H54 (cell line): ENCODE measurements at regions not wholly inside any gene's neighbourhood (a gene's known extent, or its start where the extent isn't known, plus 50 kb on each side); places are given as distances from the start of the nearest gene placed in this dataset.

Experiments
- DNase-seq: peaks from one replicate; pipeline ENCODE4 v3.0.0; 2011; ENCODE audit warnings: low spot score, mixed read lengths; ENCODE audit not compliant: insufficient read length
- FAIRE-seq: peaks from 3 replicates; lab custom pipeline; 2011; peaks lifted over from hg19 to GRCh38; lab: Jason Lieb, UNC
- POLR2A ChIP-seq: IDR thresholded peaks from 2 replicates; pipeline ENCODE4 v1.6.1; 2011; ENCODE audit warnings: low read depth, mild to moderate bottlenecking, low read length

DNA sequence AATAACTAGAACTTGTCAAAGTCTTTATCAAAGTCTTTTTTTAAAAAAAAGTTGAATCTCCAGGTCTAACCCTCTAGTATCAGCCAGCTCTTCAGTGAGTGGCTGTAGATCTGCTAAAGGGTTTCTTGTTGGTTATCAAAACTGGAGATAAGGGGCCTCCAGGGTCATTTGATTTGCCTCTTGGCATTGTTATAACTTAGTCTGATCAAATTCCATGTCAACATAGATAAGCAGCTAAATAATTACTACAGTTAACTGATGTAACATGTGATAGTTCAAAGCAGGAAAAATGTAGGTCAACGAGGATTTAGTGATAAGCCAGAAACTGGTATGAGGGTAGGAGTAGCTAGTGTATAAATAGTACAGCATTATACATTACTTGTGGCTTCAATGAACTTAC, 465.1 kb downstream of the PDHA2 start:
- DNase-seq = no peak
- no peak for FAIRE-seq
- TF ChIP-seq POLR2A = no peak

DNA sequence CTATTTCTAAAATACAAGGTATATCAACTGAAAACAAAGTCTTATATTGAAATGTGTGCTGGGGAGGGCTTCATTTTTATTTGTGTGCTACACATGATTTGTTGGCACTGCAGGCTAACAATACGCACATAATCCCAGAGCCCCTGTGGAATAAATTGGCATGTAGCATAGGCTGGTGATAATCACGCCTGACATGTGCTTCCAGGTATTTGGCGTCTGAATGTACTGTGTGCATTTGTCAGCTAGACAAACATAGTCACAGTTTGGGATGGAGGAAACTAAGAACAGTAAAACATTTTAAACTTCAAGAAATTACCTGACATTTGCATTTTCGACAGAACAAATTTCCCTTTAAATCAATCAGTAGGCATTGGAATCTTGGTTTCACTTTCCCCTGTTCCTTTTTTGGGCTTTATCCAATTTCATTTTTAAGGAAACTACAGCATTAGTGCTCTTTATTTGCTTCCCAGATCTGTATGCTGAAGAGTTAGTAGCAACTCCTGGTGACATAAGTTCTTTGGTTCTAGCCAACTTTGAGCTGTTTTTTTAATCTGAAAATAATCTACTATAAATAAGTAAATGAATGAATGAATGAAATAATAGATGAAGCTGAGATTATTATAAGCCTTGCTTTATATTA, 472.3 kb downstream of the PDHA2 start:
- DNase-seq (no peak), FAIRE-seq (no peak)
- no peak for TF ChIP-seq POLR2A

DNA sequence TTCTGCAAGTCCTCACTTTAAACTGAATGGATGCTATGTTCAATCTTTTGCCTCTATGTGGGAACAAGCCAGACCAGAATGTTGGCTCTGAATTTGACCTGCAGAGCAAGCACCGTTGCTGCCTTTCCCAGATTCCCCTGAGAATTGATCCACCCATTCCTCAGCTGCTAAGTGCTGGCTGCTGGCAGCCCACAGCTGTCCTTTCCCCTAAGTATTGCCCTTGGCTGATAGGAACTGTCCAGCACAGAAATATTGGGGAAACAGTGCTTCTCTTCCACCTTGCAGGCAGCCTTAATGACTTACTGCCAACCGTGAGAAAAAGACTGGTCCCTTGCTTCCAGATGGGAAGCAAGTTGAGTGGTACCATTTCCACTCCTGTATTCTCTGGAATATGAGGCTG, 475.9 kb downstream of the PDHA2 start:
- DNase-seq (no peak), FAIRE-seq (no peak)
- TF ChIP-seq POLR2A = no peak

DNA sequence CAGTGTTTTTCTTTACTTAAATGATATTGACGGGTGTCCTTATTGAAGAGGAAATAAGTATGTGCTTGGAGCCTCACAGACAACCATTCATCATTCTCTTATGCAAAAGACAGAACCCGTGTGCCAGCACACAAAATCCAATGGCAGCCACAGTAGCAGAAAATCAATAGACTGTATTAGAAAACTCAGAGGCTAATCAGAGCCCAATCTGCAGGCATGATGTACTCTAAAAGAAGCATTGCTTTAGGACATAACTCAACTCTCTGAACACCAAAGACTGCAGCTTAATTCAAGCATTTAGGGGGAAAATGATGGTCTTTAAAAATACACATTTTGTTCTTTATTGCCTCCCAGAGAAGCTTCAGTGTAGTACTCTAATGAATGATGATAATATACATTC, 476.9 kb downstream of the PDHA2 start:
- DNase-seq = no peak
- no peak for TF ChIP-seq POLR2A
- FAIRE-seq = no peak

DNA sequence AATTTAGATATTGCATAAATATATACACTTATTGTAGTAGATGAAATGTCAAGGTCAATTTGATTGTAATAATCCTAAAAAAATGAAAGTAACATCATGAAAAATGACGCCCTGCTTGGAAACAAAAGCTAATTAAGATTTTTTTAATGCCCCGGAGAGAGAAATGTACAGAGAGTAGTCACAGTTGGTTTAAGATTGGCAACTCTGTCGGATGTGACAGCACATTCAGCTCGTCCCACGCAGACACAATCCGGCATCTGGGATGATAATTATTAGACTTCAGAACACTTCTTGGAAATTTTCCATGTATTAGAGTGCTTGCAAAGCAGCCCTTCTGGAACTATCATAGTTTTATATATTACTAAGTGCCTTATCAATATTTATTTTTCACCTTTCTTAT, 478.0 kb downstream of the PDHA2 start:
- FAIRE-seq (no peak), DNase-seq (no peak)
- TF ChIP-seq POLR2A = no peak

DNA sequence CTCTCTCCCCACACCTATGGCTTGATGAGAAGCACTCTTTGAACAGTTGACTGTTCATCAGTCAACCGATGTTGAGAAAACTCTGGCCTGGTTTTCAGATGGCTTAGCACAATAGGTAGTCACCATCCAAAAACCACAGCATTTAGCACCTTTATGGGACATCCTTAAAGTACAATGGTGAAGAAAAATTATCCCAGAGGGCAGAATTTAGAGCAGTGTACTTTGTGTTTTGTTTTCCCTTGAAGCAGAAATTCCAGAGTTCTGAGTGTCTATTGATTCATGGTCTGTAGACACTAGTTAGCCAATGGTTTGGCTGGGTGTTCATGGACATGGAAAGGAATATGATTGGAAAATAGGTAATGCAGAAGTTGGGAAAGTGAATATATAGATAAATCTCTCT, 487.0 kb downstream of the PDHA2 start:
- no peak for TF ChIP-seq POLR2A
- no peak for DNase-seq
- no peak for FAIRE-seq

DNA sequence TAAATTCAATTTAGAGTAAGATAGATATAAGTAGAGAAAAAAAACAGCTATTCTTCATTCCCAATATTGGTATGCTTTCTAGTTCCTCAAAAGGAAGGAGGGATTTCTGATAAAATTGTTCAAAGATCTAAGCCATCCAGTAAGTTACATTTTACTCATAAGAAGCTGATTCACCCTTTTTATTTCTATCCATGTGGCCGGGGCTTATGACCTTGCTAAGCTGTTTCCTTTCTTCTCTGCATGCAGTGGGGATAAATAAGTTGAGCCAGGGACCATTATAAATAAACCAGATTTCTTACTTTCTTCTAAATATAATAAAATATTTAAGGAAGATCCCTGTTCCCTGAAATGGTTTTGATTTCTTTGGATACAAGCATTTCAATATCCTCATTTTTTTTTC, 502.3 kb downstream of the PDHA2 start:
- TF ChIP-seq POLR2A = no peak
- DNase-seq (no peak), FAIRE-seq (no peak)

DNA sequence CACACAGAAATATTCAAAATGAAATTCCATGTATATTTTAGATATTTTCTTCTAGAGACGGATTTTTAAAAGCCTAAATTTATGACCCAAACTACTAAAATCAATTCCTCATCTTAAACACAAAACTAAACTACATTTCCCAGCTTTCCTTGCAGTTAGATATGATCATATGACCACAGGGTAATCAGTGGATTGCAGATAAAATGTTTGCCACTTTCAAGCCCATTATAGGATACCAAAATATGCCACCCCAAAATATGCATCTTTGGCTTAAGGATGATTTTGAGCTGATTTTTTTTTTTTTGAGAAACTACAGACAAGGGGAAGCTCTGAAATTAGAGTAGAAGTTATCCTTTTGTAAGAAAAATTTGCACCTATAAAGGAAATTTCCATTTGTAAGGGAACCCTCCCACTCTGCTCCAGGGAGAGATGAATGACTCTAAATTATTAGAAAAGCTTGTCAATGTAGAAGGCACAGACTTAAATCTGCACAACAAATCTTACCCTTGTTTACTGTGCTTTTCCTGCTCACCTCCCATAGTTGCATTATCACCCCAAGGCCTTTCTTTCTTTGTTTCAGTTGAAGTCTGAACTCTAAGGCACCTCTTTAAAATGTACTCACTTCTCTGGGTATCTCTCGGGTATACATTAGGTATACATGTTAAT, 503.0 kb downstream of the PDHA2 start:
- DNase-seq (no peak), FAIRE-seq (no peak)
- no peak for TF ChIP-seq POLR2A

DNA sequence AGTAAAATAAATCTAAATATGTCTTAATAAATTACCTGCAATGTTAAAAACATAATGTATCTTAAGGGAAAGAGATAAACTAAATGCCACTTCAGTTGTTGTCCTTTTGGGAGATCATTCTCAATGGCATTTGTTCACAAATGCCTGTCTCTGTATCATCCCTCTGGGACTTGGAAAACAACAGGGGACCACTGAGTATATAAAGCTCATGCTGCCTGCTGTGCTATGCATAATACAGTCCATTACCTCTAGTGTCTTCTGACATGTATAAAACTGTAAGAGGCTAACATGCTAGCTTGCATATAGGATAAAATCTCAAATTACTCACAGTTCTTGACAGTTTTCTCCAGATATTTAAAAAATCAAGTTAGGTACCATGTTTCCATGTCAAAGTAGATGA, 503.9 kb downstream of the PDHA2 start:
- no peak for TF ChIP-seq POLR2A
- no peak for FAIRE-seq
- DNase-seq = no peak

DNA sequence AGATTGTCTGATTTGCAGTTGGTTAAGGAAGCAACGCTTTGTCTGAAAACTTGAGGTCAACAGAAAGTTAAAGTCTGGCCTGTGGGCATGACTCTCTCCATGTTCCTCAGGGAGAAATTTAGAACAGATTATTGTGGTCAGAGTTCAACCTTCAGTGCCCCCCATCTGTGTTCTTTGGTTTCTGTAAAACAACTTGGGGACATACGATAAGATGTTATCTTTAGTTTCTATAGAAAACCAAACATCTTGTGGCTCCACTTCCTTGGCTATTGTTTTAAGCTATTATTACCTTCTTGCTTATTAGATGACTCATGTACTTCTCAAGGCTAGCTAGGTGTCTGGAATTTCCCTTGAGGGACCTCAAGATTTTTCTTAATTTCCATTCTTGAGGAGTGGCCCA, 507.7 kb downstream of the PDHA2 start:
- FAIRE-seq (no peak), DNase-seq (no peak)
- TF ChIP-seq POLR2A = no peak

DNA sequence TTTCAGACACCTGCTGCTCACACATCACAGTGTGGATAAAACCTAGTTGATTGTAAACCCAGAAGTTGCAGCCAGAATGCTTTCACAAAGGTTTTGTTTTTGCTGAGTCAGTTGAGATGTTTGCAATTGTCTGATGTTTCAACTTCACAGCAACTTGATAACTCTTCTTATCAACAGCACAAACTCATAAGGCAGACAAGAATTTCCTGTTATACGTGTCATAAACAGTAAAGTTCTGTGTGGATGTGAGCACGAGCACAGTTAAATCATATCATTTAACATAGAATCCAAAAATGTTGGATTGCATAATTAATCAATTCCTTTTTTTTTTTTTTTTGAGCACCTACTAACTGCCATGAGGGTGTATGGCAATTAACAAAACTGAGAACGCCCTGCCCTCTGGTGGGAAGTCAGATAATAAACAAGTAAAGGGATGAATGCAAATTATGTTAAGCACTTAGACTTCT, 512.2 kb downstream of the PDHA2 start:
- TF ChIP-seq POLR2A = no peak
- FAIRE-seq = no peak
- no peak for DNase-seq

DNA sequence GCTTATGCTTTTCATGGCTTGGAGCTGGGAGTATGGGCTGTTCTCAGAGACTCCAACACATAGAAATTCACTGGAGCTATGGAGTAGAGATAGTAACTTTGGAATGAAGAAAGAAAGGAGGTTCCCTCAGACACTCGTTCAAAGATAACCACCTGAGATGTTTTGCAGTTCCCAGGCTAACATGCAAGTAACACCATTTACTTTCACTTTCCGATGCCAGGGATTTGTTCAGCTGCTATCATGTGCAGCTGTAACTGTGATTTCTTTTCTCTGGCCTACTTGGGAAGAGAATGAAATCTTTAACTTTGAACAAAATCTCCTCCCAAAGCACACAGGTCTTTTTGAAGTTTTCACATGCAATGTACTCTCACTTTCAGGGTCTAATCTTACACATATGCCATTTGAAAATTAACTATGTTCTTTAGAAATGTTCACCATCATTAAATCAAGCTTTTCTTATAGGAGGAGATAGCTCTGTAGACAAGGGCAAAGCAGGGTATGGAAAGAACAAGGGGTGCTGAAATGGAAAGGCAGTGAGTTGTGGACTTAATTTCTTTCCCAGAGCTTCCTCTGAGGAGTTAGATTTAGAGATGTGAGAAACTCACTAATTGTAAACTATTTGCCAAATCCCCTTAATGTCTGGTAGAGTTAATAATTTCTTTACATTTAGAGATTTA, 514.3 kb downstream of the PDHA2 start:
- FAIRE-seq (no peak), DNase-seq (no peak)

DNA sequence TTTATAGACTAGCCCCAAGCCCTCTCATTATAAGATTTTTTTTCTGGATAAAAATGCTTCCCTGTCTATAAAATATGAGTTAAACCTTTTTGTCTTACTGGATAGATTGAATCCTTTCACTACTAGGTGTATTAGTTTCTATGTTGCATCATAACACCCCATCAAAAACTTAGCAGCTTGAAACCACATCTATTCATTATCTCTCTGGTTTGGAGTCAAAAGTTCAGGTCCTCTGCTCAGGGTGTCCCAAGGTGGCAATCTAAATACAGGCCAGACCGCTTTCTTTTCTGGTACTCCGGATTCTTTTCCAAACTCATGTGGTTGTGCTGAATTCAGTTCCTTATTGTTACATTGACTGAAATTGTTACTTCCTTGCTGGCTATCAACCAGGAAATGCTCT, 515.5 kb downstream of the PDHA2 start:
- no peak for FAIRE-seq
- no peak for TF ChIP-seq POLR2A
- no peak for DNase-seq

More for the DNA sequence above, 514.3 kb downstream of the PDHA2 start:
- no peak for TF ChIP-seq POLR2A

DNA sequence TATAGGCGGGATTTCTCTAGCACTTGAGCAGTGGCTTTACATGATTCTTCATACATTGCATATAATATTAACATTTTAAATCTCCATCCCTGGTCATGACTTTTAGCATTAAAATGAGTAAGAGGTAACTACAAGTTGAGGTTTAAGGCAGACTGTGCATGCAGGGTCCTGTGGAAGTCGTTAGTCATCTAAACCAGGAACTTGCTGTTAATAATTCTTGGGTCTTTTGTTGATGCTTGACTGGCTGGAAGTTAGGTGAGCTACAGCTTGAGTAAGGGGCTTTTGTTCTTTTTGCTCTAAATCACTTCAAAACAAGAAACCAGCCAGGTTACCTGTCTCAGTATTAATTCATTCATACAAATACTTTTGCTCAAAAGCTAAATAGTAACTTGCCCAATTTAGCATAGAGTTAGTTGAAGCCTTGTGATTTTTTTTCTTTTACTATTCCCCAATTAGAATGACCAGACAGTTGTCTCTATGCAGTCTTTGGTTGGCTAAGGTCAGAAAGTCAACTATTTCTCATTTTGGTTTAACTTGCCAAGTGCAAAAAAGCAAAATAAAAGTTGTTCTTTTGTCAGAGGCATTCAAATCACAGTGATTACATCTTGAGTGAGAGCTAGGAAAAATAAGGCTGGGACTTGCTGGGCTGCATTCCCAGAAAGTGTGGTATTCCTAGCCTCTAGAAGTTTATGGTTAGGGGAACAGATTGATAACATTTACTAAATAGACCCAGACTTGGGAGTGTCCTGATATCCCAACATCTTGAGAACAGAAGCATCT, 516.9 kb downstream of the PDHA2 start:
- FAIRE-seq (no peak), DNase-seq (no peak)
- no peak for TF ChIP-seq POLR2A

DNA sequence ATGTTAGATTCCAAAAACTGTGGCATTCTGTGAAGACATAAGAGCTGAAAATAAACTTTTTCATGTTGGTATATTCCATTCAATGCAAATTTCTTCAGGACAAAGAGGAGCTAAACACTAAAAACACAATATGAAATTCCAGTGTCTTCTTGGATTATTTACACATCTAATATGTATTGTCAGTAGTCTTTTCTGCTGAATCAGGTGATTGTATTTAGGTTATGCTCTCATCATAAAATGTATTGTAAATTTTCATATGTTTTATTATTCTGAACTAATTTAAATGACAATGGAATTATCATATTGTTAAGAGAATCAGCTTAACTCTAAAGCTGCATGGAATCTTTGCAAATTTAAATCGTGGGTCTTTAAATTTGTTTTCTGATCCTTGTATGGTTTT, 526.7 kb downstream of the PDHA2 start:
- no peak for DNase-seq
- FAIRE-seq = no peak
- TF ChIP-seq POLR2A = no peak
